IPS-NIHi11 (cell line): ENCODE measurements at regions not wholly inside any gene's neighbourhood (a gene's known extent, or its start where the extent isn't known, plus 50 kb on each side); places are given as distances from the start of the nearest gene placed in this dataset.

Experiments used
- DNase-seq: peaks from one replicate; pipeline ENCODE4 v3.0.0; 2012; ENCODE audit warnings: mixed read lengths, low spot score

DNA sequence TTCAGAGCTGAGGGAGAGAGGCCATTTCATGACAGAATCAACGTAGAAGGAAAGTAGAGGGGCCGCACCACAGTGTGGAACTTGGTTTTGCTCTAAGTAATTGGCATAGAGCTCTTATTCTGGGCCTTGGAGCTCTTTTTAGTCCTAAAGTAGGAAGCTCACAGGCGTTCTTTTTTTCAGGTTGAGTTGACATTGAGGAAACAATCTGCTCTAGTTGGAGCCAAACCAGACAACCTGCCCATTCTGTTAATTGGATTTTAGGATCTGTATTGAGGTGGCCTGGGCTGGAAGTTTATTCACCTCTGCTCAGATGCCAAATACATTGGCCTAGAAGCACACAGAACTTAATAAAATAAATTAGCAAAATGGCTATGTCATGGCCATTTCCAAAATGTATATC, 1093.9 kb downstream of the ADGRL2 start:
- no peak for DNase-seq

DNA sequence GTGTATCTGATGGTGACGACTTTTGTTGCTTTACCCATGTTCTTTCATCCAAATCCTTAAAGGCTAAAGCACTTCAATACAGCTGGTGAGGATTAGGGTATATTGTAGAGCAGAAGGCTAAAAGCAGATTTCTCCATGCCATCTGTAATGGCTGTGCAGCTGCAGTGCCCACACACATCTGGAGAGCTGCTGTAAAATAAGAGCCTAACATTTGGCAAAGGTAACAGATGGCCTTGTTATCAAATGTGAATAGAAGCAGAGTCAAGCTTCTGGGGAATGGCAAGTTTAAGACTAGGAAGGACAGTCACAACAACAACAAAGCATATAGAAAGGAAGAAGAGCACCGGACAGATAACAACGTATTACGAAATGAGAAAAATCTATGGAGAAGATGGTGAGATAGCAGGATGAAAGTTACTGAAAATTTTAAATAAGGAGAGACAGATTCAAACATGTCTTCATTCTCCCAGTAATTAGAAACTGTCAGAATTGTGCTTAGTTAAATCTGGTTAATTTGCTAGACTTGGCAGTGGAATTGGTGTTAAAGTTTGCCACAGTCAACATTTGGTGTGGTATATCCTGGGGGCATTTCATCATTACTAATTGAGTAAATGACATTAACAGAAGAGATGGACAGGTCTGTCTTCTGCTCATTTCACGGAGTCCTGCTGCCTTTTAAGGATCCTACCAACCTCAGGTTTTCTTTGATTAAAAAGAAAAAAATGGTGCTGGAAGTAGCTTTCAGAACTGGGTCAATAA, 1093.2 kb downstream of the ADGRL2 start:
- no peak for DNase-seq

DNA sequence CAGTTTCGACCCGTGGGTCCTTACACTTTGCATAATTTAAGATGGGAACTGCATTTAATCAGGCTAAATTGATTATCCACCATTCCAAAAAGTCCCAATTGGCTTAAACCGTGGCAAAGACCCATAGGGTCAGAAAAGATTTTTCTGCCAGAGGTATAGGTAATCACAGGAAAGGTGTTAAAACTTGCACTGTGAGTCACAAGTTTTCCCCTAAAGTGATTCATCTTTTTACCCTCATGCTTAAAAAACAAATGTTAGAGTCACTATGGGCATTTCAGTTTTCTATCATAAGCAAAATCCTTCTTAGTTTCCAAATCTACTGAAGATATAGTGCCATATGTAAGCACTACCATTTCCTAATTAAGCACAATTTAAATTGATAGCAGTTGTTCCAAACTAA, 1079.8 kb downstream of the ADGRL2 start:
- no peak for DNase-seq

DNA sequence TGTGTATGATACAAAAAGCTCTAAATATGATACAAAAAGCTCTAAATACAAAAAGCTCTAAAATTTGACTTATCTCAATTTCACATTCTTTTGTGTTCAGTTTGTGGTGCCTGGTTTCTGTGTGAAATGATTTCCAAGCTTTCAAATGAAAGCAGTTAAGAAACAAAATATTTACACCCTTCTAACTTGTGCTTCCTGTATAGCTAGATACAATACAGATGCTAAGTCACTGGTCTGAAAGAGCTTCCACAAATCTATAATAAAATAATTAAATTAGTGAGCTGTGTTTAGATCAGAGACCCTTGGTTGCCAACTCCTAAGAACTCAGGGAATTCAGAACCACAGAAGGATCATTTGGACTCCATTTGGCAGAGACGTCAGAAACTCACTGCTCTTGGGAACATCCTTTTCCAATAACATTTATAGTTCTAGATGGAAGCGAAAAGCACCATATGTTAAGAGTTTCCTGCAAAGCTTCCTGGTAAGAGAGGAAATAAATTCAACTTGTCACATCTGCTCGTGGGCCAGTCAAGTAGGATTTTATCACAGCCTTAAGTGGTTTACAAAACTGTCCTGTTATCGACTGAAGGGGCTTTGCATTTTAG, 1079.1 kb downstream of the ADGRL2 start:
- no peak for DNase-seq

DNA sequence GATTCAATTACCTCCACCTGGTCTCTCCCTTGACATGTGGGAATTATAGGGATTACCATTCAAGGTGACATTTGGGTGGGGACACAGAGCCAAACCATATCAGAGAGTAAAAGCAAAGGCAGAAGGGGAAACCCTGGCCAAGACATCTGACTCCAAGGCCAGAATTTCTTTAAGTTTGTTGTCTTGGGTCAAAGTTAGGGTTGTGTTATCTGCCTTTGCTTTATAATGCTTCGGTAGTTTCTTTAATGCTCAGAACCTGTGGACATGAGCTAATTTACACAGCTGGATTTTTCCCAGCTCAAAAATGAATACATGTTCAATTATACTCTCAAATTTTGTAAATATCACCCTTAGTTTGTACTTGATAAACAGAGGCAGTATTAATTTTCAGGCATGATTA, 1074.4 kb downstream of the ADGRL2 start:
- DNase-seq = no peak

DNA sequence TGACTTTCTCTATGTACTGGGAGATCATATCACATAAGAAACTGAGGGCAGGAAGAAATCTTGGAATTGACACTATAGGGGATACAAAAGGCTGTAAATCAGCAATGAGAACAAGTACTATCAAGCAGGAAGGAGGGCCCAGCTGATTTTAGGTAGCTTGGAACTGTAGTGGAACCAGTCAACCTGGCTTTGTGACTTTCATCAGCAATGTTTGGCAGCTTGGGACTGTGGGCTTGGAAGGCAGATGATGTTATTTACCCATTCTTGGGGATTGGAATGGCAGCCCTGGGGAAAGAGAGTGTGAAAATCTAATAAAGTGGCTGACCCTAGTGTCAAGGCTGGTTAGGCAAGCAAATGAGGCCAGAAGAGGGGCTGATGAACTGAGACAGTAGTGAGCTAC, 1073.3 kb downstream of the ADGRL2 start:
- no peak for DNase-seq

DNA sequence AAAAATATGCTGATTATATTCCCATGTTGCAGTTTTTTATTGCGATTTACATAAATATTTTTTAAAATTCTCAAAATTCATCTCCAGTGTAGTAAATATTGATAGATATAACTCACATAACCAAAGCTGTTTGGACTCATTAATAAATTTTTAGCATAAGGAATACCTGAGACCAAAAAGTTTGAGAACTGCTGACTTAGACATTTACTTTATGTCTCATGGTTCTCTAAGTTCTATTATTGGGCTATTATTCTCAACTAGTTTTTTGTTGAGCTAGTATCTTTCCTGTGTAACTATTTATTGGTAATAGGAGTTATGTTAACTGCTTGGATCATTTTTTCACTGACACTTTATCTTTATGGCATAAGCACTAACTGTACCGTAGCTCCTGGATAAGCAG, 1069.6 kb downstream of the ADGRL2 start:
- no peak for DNase-seq

DNA sequence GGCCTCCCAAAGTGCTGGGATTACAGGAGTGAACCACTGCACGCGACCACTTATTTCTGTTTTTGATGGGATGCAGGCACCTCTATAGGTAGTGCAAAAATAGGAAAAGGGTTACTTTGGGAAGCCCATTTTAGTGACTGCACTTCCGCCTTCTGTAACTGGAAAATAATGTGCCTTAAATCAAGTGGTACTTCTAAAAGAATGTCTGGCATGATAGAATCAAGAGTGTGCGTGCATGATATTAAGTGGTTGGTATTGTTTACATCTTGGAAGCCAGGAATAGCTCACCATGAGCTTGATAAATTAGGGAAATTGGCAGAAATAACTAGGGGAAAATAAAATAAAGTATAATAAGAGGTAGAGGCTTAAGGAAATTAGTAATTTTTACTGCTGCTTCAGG, 1067.0 kb downstream of the ADGRL2 start:
- no peak for DNase-seq

DNA sequence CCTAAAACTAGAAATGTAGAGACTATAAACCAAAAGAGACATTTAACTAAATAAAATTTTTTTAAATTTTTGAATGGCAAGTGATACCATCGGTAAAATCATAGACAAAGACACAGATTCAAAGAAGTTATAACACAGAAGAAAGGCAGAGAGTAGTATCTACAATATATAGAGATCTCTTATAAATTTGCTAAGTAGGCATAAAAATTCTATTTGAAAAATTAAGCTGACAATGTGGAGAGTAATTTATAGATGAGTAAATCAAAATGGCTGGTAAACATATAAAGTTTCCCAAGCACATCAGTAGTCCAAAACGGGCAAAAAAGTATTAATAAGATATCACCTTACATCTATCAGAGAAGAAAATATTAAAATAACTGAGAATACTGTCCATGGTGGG, 1061.0 kb downstream of the ADGRL2 start:
- no peak for DNase-seq

DNA sequence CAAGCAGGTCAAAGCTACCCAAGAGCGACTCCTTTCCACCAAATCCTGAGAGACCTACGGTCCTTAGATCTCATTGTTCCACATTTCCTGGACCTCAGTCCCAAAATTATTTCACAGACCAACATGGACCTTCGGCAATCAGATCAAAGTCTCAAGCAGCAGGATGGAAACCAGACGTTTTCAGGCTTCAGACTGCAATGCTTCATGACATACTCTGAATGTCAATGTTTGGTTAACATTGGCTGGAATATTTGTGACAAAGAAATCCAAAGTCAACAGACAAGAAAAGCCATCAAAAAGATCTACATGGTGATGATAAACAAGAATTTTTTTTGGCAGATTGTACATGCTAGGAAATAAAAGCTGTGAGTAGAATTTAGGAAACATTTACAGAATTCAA, 1057.3 kb downstream of the ADGRL2 start:
- DNase-seq = no peak

DNA sequence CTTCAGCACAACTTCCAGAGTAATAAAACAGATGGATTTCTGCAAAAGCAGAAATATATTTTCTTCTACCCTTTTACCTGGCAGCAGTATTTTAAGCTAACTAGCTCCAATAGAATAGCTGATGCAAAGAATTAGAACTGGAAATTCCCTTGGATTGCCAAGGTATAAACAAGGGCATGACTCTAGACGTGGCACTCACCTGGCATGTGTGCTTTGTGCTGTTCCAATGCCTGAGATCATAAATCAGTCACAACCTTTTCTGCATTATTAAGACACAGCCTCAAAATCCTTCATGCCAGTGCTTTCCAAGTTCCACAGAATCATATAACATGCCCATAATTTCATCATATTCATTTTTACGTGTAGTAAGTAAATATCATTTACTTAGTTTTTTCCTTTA, 1048.7 kb downstream of the ADGRL2 start:
- DNase-seq = no peak

DNA sequence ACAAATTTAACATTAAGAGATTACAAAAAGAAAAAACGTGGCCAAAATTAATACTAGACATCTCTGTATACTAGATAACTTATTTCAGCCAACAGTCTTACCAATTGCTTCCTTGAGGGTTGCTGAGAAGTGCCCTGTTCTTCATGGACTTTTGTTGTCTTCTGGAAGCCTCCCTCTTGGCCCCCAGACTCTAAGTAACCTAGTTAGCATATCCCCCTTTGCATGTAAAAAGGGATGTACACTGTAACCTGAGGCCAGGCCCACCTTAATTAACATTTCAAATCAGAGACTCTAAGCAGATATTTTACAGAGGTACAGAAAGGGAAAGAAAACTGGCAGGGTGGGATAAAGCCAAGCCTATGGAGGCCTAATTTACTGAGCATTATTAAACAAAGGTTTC, 1047.3 kb downstream of the ADGRL2 start:
- peak; percentile 28 for DNase-seq

DNA sequence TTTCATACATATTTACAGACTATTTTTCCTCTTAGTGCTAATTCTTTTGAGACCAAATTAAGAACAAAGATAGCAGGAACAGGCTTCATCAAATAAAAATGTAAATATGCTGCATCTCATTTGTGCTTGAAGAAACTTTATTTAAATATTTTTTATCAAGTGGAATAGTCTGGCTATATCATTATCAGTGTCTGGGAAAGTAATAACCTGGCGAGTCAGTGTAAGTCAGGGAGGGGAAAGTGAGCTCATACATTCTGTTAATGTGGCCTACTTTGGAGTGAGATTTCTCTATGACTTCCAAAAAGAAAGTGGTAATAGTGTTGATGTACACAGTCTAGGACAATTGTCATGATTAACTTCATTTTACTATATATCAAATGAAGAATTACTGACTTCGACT, 1045.1 kb downstream of the ADGRL2 start:
- DNase-seq = no peak

DNA sequence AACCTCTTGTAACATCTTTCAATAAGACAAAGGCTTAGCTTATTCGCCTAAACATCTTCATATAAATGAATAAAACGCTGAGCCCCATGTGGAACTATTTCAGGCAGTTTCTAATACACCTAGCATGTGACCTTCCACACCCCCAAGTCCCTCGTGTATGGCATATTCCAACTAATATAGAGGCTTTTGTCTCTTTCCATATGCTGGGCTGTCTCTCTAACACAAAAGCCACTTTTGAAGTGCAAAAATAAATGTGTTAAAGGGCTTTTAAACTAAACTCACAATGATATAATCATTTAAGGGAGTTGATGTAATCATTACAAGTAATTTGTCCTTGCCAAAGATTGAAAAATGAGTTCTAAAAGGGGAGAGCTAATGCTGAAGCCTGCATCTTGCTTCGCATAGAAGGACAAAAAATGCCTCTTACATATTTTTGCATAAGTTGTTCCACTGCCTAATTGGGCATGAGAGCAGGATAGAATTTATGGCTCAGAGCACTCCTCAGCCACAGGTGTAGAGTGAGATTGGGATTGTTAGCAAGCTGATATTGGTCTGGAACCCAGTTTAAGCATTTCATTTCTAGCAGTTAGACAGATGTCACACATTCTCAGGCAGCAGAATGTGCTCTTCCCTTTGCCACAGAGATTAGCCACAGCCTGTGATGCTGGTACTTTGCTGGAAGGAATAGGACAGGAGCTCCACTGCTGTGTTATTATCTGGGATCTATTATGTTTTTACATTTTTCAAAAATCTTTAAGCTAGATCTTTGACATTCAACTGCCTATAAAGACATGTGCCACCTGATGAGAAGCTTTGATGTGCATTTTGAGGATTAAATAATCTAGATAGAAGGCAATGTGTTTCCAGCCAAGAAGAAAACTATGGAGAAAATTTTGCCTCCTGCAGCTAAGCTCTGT, 1044.4 kb downstream of the ADGRL2 start:
- no peak for DNase-seq

DNA sequence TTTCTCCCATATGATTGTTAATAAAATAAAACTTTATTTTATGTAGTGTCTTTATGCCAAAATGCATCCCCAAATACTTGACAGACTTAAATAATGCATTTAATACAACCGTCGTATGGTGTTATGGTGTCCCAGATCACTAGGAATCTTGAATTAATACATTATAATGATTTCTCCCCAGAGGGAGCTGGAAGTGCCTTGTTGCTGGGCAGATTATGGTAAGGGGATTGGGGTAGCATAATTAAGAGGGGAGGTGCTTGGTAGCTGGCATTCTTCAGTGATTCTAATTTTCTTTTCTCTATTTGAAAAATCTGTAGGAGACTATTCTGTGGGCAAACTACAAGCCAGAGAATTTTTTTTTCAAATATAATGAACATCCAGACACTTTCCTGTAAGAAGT, 1043.7 kb downstream of the ADGRL2 start:
- no peak for DNase-seq

DNA sequence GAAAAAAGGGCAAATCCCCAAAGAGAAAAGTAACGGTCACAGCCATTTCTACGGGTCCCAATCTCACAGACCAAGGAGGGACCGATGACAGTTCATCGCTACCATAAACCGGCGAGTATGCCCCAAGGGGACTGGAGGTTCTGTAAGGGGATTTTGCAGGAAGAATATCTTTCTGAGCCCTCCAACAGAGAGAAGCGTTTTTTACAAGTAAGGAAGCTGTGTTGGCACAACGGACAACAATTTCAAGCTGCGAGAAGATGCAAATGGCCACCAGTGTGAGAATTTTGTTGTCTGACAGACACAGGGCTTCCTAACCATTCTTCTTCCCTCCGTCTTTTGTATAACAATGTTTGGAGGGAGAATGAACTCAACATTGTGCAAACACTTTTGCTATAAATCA, 1043.1 kb downstream of the ADGRL2 start:
- DNase-seq = no peak

DNA sequence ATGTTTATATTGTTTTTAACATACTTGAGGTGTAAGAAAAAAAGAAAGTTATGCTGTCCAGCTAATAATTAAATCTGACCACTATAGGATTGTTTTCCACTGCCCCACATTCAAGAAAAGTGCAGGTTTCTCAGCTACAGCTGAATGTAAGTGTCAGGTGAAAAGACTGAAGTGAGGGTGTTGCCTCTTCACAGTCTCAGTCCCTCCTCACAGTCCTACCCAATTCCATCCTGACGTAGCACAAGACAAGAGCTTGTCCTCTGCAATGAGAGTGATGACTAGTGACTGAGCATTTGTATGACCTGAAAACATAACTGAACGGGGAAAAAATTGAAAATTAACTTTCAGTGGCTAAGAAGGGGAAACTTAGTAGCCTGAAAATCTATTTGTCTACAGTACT, 1039.5 kb downstream of the ADGRL2 start:
- no peak for DNase-seq

DNA sequence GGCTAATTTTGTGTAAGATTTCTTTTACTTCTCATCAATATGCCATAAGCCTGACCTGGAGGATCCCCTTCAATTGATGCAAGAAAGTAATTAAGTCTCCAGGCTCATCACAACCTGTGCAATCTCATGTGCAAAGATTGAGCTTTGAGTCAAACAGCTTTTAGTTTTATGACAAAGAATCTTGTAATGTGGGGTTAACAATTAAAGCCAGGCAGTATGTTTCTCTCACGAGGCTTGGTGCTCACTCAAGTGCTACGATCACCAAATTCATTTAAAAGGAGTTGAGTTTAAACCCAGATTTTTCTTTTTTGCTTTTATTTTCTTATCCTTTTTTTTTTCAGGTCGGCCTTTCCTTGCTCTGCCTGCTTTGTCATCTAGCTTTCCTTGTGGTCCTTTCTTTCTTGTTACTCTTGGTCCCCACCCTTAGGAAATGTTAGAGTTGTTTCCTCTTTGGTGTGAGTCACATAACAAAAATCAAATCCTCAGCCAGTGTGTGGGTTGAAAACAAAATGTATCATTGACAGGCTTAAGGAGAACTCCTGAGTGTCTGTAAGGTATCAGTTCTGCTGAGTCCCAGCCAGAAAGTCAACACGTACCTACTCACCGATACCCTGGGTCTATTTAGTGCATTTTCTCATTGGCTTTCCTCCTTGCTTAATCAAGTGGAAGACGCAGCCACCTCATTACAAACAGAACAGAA, 1037.2 kb downstream of the ADGRL2 start:
- no peak for DNase-seq

DNA sequence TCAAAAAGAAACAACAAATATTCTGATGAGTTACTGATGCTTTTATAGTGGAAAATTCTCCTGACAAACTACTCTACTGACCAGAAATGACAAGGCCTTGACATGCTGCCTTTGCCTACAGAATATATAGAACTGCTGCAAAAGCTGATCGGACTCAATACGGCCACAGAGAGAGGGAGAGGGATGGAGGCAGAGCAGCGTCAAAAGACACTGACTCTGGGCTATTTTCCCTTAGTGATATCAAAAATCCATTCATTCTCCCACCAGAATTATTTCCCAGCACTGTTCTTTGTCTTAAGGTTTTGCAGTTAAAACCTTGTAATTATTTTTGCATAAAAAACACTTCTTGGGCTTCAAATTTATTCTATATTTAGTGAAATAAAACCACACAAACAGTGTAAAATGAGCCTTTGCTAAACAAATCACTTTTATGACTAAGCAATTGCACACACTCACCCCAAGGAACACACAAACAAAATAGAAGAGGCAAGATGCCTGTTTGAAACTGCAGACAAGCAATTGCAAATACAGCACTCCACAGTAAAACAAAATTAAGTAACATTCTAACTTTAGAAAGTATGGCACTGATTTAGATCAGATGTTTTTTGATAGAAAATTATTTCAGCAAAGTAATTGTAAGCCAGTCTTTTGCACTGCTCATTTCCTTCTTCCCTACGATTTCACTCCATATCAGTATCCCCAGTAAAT, 1036.4 kb downstream of the ADGRL2 start:
- no peak for DNase-seq

DNA sequence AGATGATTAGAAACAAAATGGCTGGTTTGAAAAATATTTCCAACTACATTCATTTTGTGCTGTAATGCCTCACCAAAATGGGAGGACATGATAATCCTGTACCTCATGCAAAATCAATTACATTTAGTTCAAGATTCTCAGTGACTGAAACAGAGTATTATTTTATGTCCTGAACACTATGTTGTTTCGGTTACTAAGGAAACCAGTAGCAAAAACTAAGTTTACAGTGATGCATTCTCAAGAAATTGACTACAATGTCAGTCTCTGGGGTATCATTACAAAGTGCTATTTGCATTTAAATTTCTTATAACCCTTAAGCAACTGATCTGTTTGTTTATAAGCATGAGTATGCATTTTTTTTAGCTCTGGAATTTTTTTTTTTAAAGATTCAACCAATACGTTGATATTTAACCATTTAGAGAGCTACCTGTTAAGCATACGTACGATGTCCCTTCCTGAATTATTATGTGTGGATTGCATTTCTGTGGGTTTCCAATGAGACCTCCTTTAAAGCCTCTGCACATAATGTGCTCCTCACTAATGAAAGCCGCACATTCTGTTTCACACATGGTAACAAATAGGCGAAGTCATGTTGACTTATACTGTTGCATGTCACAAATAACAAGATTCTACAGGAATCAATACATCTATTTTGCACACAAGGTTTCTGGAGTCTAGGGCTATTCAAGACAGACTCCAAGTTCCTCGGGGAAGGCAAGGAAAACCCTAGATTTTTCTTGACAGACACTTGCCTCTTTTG, 1035.7 kb downstream of the ADGRL2 start:
- DNase-seq = no peak
